Kidney (tissue), 13 donors: ENCODE measurements at regions not wholly inside any gene's neighbourhood (a gene's known extent, or its start where the extent isn't known, plus 50 kb on each side); places are given as distances from the start of the nearest gene placed in this dataset.

Experiments
- DNase-seq, 5 donors: peaks; one replicate each; pipeline ENCODE4 v3.0.0-alpha.2; 2013 to 2020
- FAIRE-seq: peaks from 2 replicates; lab custom pipeline; 2012; peaks lifted over from hg19 to GRCh38; lab: Jason Lieb, UNC
- H3K27ac ChIP-seq, 2 donors: one replicate each; pipeline ENCODE4 v1.7.0; 2013; ENCODE audit warnings: low read depth in 2 of 2, low read length in 2 of 2, inconsistent platforms in 1 of 2
- H3K27me3 ChIP-seq: one replicate; pipeline ENCODE4 v1.7.1; 2013; ENCODE audit warnings: low read length, inconsistent platforms; ENCODE audit not compliant: control insufficient read depth, insufficient read depth
- H3K36me3 ChIP-seq, 3 donors: one replicate each; pipeline versions ENCODE4 v1.7.0 to v1.7.1; 2013; ENCODE audit warnings: low read length in 3 of 3, control low read depth in 1 of 3, inconsistent platforms in 1 of 3; ENCODE audit not compliant: insufficient read depth in 3 of 3, control insufficient read depth in 2 of 3
- H3K4me1 ChIP-seq, 3 donors: one replicate each; pipeline versions ENCODE4 v1.7.0 to v1.7.1; 2013; ENCODE audit warnings: low read length in 3 of 3, inconsistent platforms in 1 of 3, low read depth in 1 of 3; ENCODE audit not compliant: control insufficient read depth in 2 of 3, insufficient read depth in 2 of 3
- H3K4me3 ChIP-seq, 3 donors: one replicate each; pipeline versions ENCODE4 v1.7.0 to v1.8.1; 2013; ENCODE audit warnings: low read length in 3 of 3, control low read depth in 1 of 3, inconsistent platforms in 1 of 3
- H3K9ac ChIP-seq, 3 donors: one replicate each; pipeline versions ENCODE4 v1.7.0 to v1.7.1; 2013; ENCODE audit warnings: low read length in 3 of 3, control low read depth in 1 of 3, inconsistent platforms in 1 of 3
- H3K9me3 ChIP-seq, 3 donors: one replicate each; pipeline versions ENCODE4 v1.7.0 to v1.7.1; 2013; ENCODE audit warnings: low read length in 3 of 3, control low read depth in 1 of 3, inconsistent platforms in 1 of 3; ENCODE audit not compliant: control insufficient read depth in 2 of 3, insufficient read depth in 1 of 3
- intact Hi-C: fragments of 100-400 bp; cut with DNase I; formaldehyde crosslinking; loops from one replicate; pipeline ENCODE4 v1.11.1; 2022
- TF ChIP-seq, protein P1 (sequence below): IDR thresholded peaks from 3 replicates; pipeline ENCODE4 v1.5.1; 2012; ENCODE audit warnings: mild to moderate bottlenecking, moderate library complexity, borderline replicate concordance; ENCODE audit not compliant: insufficient read depth; ENCODE audit errors: extremely low read depth
- donor health status: control.
- donor health status: control.
- donor health status: control.
- donor health status: control.
- donor health status: control.
- donor health status: DM: yes; HTN: yes; CAD: no.
- donor health status: Normal renal cell carcinoma (clear cell type).

- Histone ChIP-seq H3K9me3 (no peaks in the 10 kb centered on the region), H3K9ac (no peak overlapping the region), H3K27me3 (no peaks in the 10 kb centered on the region), H3K4me1 (no peaks in the 10 kb centered on the region), H3K27ac (no peak overlapping the region), H3K36me3 (no peaks in the 10 kb centered on the region), H3K4me3 (no peak overlapping the region)
- TF ChIP-seq, protein P1, sequence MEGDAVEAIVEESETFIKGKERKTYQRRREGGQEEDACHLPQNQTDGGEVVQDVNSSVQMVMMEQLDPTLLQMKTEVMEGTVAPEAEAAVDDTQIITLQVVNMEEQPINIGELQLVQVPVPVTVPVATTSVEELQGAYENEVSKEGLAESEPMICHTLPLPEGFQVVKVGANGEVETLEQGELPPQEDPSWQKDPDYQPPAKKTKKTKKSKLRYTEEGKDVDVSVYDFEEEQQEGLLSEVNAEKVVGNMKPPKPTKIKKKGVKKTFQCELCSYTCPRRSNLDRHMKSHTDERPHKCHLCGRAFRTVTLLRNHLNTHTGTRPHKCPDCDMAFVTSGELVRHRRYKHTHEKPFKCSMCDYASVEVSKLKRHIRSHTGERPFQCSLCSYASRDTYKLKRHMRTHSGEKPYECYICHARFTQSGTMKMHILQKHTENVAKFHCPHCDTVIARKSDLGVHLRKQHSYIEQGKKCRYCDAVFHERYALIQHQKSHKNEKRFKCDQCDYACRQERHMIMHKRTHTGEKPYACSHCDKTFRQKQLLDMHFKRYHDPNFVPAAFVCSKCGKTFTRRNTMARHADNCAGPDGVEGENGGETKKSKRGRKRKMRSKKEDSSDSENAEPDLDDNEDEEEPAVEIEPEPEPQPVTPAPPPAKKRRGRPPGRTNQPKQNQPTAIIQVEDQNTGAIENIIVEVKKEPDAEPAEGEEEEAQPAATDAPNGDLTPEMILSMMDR: no peak
- FAIRE-seq (no peak), DNase-seq (no peak)
- intact Hi-C loops: no loop called here
Observed at GRCh38 chr1:218600968-218601367, 255.8 kb downstream of the TGFB2 start.

DNA sequence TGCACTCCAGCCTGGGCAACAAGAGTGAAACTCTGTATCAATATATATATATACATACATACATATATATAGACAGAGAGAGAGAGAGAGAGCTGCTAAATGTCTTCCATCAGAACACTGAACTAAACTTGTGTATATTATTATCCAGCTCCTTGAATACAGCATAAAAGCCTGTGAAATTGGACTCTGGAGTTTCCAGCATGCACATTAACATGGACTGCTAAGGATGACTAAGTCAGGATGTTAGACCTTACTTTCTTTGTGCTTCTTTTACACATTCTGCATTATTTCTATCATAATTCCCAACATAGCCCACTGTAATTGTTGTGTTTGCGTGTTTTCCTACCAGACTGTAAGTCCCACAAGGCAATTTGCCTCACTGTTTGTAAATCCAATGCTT, 259.1 kb downstream of the TGFB2 start:
- TF ChIP-seq, protein P1: no peak
- H3K27me3 ChIP-seq: no peaks in the 10 kb centered on the region
- FAIRE-seq (no peak), DNase-seq (no peak)
- peaks cover 0 to 8% (median 0%) of the 10 kb centered on the region in 3 donors for H3K9me3 ChIP-seq
- H3K4me1 ChIP-seq: no peaks in the 10 kb centered on the region
- intact Hi-C loops: no loop called here
- H3K27ac ChIP-seq: no peak overlapping the region
- H3K4me3 ChIP-seq: no peak overlapping the region
- no peak overlapping the region for H3K9ac ChIP-seq
- H3K36me3 ChIP-seq: no peaks in the 10 kb centered on the region

- Histone ChIP-seq H3K4me3 (no peak overlapping the region), H3K9me3 (peaks cover 0 to 8% (median 0%) of the 10 kb centered on the region in 3 donors), H3K27ac (no peak overlapping the region), H3K27me3 (no peaks in the 10 kb centered on the region), H3K4me1 (no peaks in the 10 kb centered on the region), H3K9ac (no peak overlapping the region), H3K36me3 (no peaks in the 10 kb centered on the region)
- FAIRE-seq: no peak
- TF ChIP-seq, protein P1: no peak
- no peak for DNase-seq
- intact Hi-C loops: no loop called here
Observed at GRCh38 chr1:218611916-218612585, 266.9 kb downstream of the TGFB2 start.

DNA sequence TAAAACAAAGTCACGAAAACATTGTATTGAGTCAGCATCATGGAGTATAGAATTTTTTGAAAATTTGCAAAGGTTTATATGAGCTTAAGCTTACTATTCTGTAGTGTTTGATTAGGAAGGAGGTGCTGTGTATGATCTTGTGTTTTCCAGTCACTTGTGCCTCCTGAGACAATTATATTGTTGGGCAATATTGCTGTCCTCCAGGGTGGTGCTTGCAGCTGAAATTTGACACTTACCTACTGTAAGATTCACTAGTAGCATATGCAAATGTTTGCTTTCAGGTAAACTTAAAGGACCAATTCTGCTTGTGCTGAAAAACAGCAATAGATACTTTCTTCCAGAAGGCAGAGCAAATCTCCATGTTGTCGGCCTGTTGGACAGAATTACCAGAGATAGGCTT, 268.0 kb downstream of the TGFB2 start:
- Histone ChIP-seq H3K27ac (no peak overlapping the region), H3K4me3 (no peak overlapping the region), H3K27me3 (no peaks in the 10 kb centered on the region), H3K4me1 (no peaks in the 10 kb centered on the region), H3K36me3 (no peaks in the 10 kb centered on the region), H3K9me3 (peaks cover 0 to 3% (median 0%) of the 10 kb centered on the region in 3 donors), H3K9ac (no peak overlapping the region)
- intact Hi-C loops: no loop called here
- DNase-seq: no peak
- FAIRE-seq: no peak
- TF ChIP-seq, protein P1: no peak
